ENCODE measurements at regions not wholly inside any gene's neighbourhood (a gene's known extent, or its start where the extent isn't known, plus 50 kb on each side); places are given as distances from the start of the nearest gene placed in this dataset.

- DNase-seq (ENCODE audit: low spot score): no peak
Observed at GRCh38 chr12:107581619-107582015, 104.0 kb upstream of the PWP1 start.

GRCh38 chr12:107583551-107583950 is 102.0 kb upstream of the PWP1 start:
- no peak for DNase-seq (ENCODE audit: low spot score)

- DNase-seq (ENCODE audit: low spot score): no peak
Observed at GRCh38 chr12:107584563-107584962, 101.0 kb upstream of the PWP1 start.

DNA sequence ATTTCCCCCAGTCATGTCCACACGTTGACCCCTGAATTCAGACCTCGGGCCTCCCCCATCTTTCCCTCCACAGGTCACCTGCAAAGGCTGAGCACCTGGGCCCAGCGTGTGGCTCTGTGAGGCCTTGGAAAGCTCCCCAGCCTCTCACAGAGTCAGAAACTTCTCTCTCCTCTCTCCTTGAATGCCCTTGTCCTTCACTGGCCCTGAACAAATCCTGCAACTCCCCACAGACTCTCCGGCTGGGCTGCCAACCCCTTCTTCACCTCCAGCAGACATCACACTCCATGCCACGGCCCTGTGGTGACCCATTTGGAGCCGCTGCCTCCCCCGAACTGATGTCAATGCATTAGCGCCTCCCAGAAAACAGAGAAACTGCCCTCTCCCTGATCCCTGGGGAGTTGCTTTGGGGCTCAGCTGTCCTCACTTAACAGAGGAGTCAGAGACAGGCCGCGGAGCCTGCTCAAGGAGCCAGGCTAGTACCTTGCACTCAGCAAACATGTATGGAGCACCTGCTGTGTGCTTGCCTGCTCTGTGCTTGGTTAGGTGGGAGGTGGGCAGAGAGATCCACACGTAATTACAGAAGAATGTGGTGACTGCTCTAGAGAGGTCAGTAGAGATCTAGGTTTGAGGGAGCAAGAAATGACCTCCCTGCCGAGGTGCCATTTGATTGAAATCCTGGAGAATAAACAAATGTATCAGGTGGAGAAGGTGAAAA is 99.2 kb upstream of the PWP1 start:
- DNase-seq (ENCODE audit: low spot score): no peak

GRCh38 chr12:107590413-107590812 is 95.2 kb upstream of the PWP1 start:
- DNase-seq (ENCODE audit: low spot score): peak; percentile 20

DNA sequence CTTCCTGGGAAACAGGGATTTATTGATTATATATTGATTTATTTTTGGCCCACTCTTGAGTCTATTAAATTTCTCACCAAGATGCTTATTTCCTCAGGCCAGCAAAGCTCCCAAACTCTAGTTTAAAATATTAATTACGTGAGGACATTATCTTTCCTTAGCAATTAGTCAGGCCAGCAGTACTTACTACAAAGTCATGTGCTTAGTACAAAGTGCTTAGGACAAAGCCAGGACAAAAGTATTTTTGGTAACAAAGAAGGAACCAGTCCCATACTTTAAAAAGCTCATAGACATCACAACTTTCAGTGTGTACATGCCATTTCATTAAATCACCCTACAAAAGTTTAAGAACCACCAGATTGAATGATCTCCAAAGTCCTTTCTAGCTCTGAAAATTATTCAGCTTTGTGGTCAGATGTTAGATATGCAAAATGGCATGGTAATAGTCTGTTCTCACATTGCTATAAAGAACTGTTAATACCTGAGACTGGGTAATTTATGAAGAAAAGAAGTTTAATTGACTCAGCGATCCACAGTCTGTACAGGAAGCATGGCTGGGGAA is 94.7 kb upstream of the PWP1 start:
- no peak for DNase-seq (ENCODE audit: low spot score)

- no peak for DNase-seq (ENCODE audit: low spot score)
Observed at GRCh38 chr12:107593713-107594381, 91.8 kb upstream of the PWP1 start.

- no peak for DNase-seq (ENCODE audit: low spot score)
Observed at GRCh38 chr12:107594995-107595394, 90.6 kb upstream of the PWP1 start.

DNA sequence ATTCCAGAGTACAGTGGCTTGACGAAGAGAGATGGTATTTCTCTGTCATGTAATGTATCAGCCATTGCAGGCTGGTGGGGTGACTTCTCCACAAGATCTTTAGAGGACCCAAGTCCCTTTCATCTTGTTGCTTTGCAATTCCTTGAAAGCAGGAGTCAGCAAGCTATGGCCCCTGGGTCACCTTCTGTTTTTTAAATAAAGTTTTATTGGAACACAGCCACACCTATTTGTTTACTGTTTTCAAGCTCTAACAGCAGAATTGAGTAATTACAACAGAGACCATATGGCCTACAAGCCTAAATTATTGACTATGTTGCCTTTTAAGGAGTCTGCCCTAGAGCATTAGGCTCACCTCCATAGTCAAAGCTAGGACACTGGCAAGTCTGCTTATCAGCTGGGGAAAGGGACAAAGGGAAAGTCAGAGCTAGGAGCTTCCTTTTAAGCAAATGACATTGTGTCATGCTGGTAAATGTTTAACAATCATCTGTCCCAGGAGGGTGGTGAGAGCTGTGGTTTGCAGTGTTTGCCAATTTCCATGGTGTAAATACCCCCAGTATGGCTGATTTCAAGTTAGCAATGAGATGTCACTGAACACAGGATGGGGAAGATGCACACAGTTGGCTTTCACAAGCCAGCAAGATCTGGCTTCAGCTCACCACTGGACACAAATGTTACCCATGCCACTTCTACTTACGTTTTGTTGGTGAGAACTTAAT is 87.7 kb upstream of the PWP1 start:
- no peak for DNase-seq (ENCODE audit: low spot score)

DNA sequence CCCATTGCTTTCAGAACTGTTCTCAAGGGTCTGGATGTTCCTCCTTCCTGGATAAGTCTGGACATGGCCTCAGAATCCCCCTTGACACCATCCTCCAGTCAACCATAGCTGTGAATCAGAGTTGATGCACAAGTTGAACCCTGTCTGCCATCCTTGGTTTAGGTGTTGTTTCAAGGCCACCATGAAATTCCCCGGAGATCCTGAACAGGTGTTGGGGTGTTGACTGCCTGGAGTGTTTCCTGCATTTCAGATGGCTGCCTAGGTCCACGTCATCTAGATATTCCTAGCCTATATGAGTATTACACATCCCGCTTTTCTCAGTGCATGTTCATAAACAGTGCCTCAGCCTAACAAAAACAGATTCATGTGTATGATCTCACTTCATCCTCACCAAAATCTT is 86.7 kb upstream of the PWP1 start:
- peak; percentile 2 for DNase-seq (ENCODE audit: low spot score)

GRCh38 chr12:107600581-107601144 is 84.9 kb upstream of the PWP1 start:
- peak; percentile 59 for DNase-seq (ENCODE audit: low spot score)

DNA sequence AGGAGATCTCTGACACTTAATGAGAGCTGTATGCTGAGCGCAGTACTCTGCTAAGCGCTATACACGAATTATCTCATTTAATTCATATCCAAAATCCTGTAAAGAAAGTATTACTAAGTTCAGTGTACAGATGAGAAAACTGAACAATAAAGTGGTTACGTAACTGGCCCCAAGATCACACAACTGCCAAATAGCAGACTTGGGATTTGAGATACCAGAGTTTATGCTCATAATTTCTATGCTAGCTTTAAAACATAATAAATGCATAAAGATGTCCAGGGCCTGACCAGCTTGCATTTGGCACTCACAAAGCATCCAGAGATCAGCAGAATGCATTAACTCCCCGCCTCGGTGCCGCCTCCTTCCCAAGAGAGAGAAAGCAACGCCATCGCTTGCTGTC is 83.2 kb upstream of the PWP1 start:
- DNase-seq (ENCODE audit: low spot score): peak; percentile 47

DNA sequence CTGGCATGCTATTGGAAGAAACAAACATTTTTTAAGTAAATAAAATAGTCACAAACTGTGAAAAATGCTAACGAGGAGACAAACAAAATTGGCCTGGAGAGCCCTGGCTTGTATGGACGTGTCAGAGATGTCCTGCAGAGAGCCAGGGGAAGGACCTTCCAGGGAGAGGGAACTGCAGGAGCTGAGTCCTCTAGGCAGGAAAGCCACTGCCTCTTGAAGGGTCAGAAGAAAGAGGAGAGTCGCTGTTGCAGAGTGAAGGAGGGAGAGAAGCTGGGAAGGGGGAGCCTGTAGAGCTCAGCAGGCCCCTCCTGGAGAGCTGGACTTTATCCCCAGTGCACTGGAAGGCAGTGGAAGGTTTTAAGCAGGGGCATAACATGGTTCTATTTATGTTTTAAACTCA is 80.3 kb upstream of the PWP1 start:
- DNase-seq (ENCODE audit: low spot score): peak; percentile 30

DNA sequence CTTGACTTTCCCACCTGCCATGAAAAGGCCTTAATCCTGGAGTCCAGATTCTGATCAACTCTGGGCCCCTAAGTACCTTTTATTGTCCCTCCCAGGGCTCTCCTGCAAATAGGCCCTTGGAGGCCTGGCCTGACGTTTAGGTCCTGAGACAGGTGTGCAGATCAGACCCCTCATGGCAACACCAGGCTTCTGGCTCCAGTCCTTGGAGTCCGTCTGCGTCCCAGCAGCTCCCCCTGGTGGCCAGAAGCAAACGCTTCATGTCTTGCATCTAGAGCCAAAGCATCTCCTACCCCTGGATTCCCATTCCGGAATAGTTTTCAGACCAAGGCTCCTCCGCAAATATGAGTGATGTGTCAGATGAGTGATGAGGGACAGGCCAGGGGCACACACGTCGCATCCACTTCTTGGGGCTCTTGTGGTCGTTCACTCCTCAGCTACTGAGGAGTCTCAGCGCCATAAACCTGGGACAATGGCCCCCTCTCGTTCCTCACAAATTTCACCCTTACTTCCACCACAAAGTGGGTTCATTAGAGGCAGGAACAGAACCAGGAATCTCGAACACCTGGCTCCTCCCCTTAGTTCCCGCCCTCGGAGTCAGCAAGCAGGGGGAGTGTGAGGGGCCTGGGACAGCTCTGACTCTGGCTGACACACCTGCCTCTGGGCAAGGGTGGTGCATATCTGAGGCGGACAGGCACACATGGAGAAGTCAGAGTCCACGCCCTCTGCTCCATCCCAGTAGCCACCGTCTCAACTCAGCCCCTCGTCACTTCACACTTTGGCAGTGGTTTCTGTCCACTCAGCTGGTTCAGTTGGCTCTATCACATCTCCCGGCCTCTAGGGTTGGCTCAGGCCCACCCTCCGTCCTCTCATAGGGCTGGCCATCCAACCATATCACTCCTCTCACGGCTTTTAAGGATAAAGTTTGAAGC is 77.9 kb upstream of the PWP1 start:
- peak; percentile 73 for DNase-seq (ENCODE audit: low spot score)

GRCh38 chr12:107608779-107609178 is 76.8 kb upstream of the PWP1 start:
- DNase-seq (ENCODE audit: low spot score): peak; percentile 47

DNA sequence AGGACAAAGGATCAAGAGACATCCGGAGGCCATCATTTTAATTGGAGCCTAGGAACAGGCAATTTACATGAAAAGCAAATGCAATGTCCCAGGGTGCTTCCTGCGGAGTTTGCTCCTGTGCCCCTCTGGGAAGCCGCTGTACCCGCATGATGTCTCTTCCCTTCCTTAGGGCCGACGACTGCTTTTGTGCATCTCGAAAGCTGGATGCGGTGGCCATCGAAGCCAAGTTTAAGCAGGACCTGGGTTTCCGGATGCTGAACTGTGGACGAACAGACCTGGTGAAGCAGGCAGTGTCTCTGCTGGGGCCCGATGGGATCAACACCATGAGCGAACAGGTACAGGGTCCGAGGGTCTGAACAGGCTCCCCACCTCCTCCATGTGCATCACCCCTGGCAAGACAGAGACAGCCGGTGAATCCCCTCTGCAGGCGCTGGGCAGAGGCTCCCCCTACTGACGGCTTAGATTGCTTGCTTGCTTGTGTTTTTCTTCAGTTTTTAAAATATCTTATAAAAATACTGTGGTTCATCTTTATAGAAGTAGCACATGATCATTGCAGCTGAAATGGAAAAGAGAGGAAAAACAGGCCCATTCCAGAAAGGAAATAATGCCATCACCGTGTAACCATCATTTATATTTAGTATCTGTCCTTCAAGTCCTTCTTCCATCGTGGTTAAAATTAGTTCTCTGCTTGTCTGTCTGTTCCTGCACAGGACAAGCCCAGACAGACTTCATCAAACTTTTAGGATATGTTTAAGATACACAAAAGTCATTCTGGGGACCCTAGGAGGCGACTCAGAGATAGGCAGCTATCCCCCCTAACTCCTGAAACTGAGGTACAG is 75.4 kb upstream of the PWP1 start:
- DNase-seq (ENCODE audit: low spot score): peak; percentile 83

DNA sequence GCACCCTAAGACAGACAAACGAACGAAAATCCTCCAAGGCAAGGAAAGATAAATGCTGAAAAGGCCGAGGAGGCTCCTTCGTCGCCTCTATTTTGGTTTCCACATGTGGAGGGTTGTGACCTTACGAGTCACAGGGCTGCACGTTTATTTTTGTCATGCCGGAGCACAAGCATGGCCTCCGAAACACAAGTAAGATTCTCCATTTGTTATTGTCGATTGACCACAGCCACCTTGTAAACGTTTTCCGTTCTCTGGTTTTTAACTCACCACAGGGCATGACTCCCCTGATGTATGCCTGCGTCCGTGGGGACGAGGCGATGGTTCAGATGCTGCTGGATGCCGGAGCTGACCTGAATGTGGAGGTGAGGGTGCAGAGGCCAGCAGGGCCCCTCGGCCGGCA is 73.1 kb upstream of the PWP1 start:
- no peak for DNase-seq (ENCODE audit: low spot score)

- no peak for DNase-seq (ENCODE audit: low spot score)
Observed at GRCh38 chr12:107616941-107617340, 68.7 kb upstream of the PWP1 start.

- DNase-seq (ENCODE audit: low spot score): no peak
Observed at GRCh38 chr12:107618106-107618505, 67.5 kb upstream of the PWP1 start.

DNA sequence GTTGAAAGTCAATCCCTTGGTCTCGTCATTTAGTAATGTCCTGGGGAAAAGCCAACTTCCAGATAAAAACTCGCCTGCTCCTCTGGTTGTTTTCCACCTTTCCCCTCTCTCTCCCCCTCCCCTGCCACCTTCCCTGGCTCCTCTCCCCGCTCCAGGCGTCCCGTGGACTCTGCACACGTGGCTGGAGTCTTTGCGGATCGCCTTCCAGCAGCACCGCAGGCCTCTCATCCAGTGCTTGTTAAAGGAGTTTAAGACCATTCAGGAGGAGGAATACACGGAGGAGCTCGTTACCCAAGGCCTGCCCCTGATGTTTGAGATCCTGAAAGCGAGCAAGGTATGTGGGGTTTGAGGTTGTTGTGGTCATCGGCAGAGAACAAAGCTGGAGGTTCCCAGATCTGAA is 65.8 kb upstream of the PWP1 start:
- no peak for DNase-seq (ENCODE audit: low spot score)
